ENCODE measurements at regions not wholly inside any gene's neighbourhood (a gene's known extent, or its start where the extent isn't known, plus 50 kb on each side); places are given as distances from the start of the nearest gene placed in this dataset.

DNA sequence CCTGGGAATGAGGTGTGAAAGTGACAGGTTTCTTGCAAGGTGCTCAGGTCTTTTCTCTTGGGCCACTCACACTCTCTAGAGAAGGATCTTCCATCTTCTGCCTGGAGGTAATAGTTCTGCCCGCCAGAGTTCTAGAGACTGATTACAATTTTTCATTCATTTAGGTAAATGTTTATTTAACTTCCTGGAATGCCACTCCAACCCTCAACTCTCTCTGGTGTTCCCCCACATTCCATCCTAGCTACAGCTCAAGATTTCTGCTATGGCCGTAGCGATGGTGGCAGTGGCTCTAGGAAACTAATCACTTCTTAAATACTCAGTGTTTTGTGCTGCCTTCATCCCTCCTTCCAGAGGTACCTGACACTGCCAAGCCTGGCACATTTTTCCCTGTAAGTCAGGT is 174.6 kb downstream of the WDR11 start:
- intact Hi-C loops (cut with DNase I) = no loop called here
- no peak overlapping the region for H3K4me3 ChIP-seq (replicated peaks in 1 of 3)
- H3K36me3 ChIP-seq = no peaks in the 10 kb centered on the region
- H3K27ac ChIP-seq = no peak overlapping the region
- TF ChIP-seq, protein P1, sequence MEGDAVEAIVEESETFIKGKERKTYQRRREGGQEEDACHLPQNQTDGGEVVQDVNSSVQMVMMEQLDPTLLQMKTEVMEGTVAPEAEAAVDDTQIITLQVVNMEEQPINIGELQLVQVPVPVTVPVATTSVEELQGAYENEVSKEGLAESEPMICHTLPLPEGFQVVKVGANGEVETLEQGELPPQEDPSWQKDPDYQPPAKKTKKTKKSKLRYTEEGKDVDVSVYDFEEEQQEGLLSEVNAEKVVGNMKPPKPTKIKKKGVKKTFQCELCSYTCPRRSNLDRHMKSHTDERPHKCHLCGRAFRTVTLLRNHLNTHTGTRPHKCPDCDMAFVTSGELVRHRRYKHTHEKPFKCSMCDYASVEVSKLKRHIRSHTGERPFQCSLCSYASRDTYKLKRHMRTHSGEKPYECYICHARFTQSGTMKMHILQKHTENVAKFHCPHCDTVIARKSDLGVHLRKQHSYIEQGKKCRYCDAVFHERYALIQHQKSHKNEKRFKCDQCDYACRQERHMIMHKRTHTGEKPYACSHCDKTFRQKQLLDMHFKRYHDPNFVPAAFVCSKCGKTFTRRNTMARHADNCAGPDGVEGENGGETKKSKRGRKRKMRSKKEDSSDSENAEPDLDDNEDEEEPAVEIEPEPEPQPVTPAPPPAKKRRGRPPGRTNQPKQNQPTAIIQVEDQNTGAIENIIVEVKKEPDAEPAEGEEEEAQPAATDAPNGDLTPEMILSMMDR (IDR thresholded peaks at IDR 0.05) = no peak
- no peak for TF ChIP-seq POLR2A (IDR thresholded peaks at IDR 0.05)
- no peaks in the 10 kb centered on the region for H3K4me1 ChIP-seq
- 68 to 77% methylated on average over 3 of the region's 3 CpGs for WGBS, 2 donors
- H3K27me3 ChIP-seq = no peaks in the 10 kb centered on the region
- DNase-seq = no peak
- no peaks in the 10 kb centered on the region for H3K9me3 ChIP-seq

DNA sequence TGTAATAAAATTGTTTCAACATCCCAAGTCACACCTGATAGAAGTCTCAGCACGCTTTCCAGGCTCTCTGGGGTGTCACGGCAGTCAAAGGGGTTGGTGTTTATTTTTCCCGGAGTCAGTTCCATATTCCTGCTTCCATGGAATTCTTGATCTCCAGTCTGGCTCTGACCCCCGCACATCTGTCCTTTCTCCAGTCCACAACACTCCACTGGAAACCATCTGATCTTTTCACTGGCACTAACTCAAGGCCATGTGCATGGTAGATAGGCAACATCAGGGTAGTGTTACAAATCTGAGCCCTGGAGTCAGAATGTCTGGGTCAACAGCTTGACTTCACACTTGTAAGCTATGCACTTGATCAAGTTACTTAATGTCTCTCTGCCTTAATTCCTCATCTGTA is 176.2 kb downstream of the WDR11 start:
- no peaks in the 10 kb centered on the region for H3K9me3 ChIP-seq
- intact Hi-C loops (cut with DNase I) = no loop called here
- TF ChIP-seq, protein P1 (IDR thresholded peaks at IDR 0.05) = no peak
- TF ChIP-seq POLR2A (IDR thresholded peaks at IDR 0.05) = no peak

DNA sequence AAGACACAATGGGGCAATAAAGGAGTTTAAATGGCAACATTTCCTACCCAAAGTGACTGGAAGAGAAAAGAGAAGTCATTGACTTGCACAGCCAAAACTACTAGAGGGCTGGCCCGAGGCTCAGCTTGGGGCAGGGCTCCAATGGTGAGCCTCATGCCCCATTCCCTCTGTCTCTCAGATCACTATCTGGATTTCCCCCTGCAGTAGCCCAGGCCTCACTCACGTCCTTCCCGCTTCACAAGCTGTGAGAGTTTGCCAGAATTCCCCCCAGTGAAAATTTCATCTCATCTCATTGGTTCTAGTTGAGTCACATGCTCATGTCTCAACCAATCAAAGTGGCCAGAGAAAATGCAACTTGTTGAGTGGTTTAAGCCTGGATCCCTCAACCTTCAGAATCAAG is 181.3 kb downstream of the WDR11 start:
- no peak overlapping the region for H3K27ac ChIP-seq
- no peaks in the 10 kb centered on the region for H3K9me3 ChIP-seq
- TF ChIP-seq POLR2A (IDR thresholded peaks at IDR 0.05) = no peak
- TF ChIP-seq, protein P1 (IDR thresholded peaks at IDR 0.05) = no peak
- H3K4me3 ChIP-seq (replicated peaks in 1 of 3) = no peak overlapping the region
- intact Hi-C loops (cut with DNase I) = no loop called here
- H3K4me1 ChIP-seq = no peaks in the 10 kb centered on the region
- no peaks in the 10 kb centered on the region for H3K27me3 ChIP-seq
- no peaks in the 10 kb centered on the region for H3K36me3 ChIP-seq
- WGBS, 2 donors = 55 to 59% methylated on average over 3 of the region's 3 CpGs
- DNase-seq = no peak

More for the DNA sequence above, 176.2 kb downstream of the WDR11 start:
- Histone ChIP-seq H3K36me3 (no peaks in the 10 kb centered on the region), H3K4me3 (replicated peaks in 1 of 3) (no peak overlapping the region), H3K27ac (no peak overlapping the region), H3K4me1 (no peaks in the 10 kb centered on the region), H3K27me3 (no peaks in the 10 kb centered on the region)
- WGBS, 2 donors = 57 to 65% methylated on average over 4 of the region's 4 CpGs
- no peak for DNase-seq

DNA sequence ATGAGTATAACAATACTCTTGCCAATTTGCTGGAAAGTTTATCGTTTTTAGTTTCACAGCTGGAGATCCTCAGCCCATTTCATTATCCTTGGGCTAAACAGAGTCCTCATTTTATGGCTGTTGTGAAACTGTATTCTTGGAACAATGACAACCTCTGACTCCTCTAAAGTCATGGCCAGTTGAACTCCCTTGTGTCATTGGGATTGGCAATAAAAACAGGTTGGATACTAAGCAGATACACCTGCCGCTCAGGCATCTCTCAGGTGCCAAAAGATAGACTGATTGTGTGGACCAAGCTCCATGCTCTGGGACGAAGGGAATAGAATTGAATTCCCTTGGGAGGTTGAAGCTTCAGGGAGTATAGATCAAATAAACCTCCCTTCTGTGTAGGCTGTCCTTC is 182.2 kb downstream of the WDR11 start:
- no peak overlapping the region for H3K4me3 ChIP-seq (replicated peaks in 1 of 3)
- intact Hi-C loops (cut with DNase I) = no loop called here
- WGBS, 2 donors = 62 to 68% methylated on average over 3 of the region's 3 CpGs
- no peaks in the 10 kb centered on the region for H3K27me3 ChIP-seq
- H3K9me3 ChIP-seq = no peaks in the 10 kb centered on the region
- no peak for DNase-seq
- no peak overlapping the region for H3K27ac ChIP-seq
- TF ChIP-seq, protein P1 (IDR thresholded peaks at IDR 0.05) = no peak
- TF ChIP-seq POLR2A (IDR thresholded peaks at IDR 0.05) = no peak
- H3K36me3 ChIP-seq = no peaks in the 10 kb centered on the region
- no peaks in the 10 kb centered on the region for H3K4me1 ChIP-seq

DNA sequence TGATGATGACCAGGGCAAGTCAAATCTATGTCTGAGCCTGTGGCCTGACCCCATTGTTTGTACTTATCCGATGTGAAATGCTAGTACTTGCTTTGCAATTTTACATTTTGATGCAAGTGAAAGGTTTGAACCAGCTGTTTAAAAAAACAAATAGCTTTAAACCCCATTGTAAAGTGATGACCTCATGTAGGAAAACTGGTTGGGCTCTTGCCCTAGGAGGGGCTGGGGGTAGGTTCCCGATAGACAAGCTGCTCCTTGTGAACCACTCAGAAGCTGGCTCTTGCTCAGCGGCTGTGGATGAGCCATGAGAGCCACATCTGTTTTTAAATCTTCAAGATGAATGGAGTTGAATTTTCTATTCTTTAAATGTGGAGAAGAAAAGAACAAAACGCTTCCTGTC is 185.3 kb downstream of the WDR11 start:
- DNase-seq = peak; percentile 5 to 19

More for the DNA sequence above, 185.3 kb downstream of the WDR11 start:
- TF ChIP-seq, protein P1 (IDR thresholded peaks at IDR 0.05) = no peak
- TF ChIP-seq POLR2A (IDR thresholded peaks at IDR 0.05) = no peak
- Histone ChIP-seq H3K4me3 (replicated peaks in 1 of 3) (no peak overlapping the region), H3K27me3 (no peaks in the 10 kb centered on the region), H3K27ac (no peak overlapping the region), H3K36me3 (no peaks in the 10 kb centered on the region), H3K4me1 (no peaks in the 10 kb centered on the region), H3K9me3 (no peaks in the 10 kb centered on the region)
- intact Hi-C loops (cut with DNase I) = no loop called here
- WGBS, 2 donors = 17 to 27% methylated on average over 4 of the region's 4 CpGs

Data from thyroid gland (tissue), 4 donors.